MM.1S (cell line): ENCODE measurements at regions not wholly inside any gene's neighbourhood (a gene's known extent, or its start where the extent isn't known, plus 50 kb on each side); places are given as distances from the start of the nearest gene placed in this dataset.

ENCODE experiments used
- CTCF ChIP-seq: fragments of 300-600 bp; sonication (generic); IDR thresholded peaks from 2 replicates; pipeline ENCODE4 v1.5.1; 2016; ENCODE audit warnings: antibody characterized with exemption, low read length, mixed read lengths
- EZH2phosphoT487 ChIP-seq: fragments of 300-600 bp; sonication (generic); IDR thresholded peaks from 2 replicates; pipeline ENCODE4 v1.6.1; 2018; ENCODE audit warnings: antibody characterized with exemption, low read length

GRCh38 chr6:125528621-125529041 lies 220.8 kb upstream of the HEY2 start:
- TF ChIP-seq CTCF = no peak
- TF ChIP-seq EZH2phosphoT487 = no peak
